ENCODE measurements at regions not wholly inside any gene's neighbourhood (a gene's known extent, or its start where the extent isn't known, plus 50 kb on each side); places are given as distances from the start of the nearest gene placed in this dataset.
"Not testable (repeated sequence)": the region's sequence is repeated elsewhere in the genome, so short reads cannot be mapped to it uniquely, and the experiment has no call there.

- DNase-seq = no peak
Measured at GRCh38 chr19:30245401-30246039, 126.7 kb upstream of the ZNF536 start.

GRCh38 chr19:30249911-30250310 lies 122.3 kb upstream of the ZNF536 start:
- DNase-seq = no peak

DNA sequence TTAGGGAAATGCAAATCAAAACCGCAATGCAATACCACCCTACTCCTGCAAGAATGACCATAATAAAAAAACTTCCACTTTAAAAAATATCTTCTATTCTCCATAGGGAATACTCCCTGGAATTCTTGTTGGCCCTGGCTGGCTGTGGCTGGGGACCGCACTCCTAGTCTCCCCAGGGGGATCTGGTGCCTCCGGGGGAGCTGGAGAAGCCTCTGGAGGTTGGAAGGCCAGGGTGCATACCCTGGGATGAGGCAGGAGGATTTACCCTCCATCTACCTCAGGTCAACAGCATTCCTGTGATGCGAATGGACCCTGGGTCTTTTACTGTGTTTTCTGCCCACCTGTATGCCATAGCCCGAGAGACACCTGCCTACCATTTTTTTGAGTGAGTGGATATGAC lies 120.0 kb upstream of the ZNF536 start:
- no peak for DNase-seq

DNA sequence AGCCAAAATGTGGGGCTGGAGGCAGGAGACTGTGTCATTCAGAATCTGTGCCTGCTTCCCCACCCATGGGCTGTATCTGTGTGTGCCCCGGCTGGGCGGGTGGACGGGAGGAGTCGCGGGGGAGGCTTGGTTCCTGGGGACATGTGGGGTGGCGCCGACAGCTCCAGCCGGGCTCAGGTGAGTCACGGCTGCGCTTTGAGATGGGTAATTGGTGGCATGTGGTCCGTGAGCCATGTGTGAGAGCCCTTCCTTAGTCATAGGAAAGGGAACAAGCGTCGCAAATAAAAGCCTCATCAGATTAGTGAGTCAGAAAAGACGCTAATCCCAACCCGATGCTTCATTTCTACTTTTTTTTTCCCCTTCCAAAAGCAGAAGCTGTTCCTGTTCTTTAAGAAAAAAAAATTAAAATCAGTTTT lies 118.6 kb upstream of the ZNF536 start:
- no peak for DNase-seq

DNA sequence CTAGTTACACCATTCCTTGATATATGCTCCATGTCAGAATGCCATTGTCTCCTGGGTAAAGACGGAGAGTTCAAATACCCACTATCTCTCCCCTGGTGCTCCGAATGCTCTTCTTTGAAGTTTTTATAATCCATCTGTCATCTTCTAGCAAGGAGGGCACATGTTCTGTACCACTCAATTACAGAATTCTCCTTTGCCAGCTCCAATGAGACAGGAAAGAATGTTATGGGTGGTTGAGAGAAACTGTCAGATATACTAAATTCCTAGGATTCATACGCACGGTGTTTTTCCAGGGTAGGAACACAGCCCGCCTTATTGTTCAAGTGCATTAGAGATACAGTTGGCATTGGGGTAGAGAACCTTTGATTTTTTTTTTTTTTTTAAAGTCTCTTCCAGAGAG lies 118.0 kb upstream of the ZNF536 start:
- DNase-seq = no peak

DNA sequence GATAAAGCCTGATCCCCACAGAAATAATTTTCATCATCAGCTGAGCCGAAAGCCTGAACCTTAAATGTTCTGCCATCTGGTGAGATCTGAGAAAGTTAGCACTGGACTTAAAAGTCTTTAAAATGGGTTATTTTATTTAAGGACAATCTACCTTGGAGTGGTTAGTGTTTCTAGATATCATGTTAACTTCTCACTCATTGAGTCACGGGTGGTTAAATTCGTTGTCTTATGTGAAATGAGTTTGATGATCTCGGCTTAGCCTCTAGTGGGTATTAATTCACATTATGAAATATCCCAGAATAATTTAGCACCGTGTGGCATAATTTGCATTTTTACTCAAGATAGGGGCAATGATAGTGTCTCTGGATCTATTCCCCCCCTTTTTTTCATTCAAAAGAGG lies 117.4 kb upstream of the ZNF536 start:
- DNase-seq = no peak

- no peak for DNase-seq
Measured at GRCh38 chr19:30255791-30256495, 116.2 kb upstream of the ZNF536 start.

DNA sequence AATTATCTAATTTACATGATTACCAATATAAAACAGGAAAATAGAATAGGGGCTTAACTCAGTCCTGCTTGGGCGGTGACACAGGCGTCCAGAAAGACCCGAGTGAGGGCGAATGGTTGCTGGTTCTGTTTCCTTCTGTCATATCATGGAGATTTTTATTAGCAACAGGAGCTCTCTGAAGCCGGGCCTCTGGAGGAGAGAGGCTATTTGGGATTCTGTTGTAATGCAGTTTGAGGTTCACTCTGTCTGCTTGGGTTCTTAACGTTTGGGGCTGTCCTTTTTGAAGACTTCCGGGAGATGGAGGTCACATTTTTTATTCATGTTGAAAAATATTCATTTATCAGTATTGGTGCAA lies 115.7 kb upstream of the ZNF536 start:
- no peak for DNase-seq

DNA sequence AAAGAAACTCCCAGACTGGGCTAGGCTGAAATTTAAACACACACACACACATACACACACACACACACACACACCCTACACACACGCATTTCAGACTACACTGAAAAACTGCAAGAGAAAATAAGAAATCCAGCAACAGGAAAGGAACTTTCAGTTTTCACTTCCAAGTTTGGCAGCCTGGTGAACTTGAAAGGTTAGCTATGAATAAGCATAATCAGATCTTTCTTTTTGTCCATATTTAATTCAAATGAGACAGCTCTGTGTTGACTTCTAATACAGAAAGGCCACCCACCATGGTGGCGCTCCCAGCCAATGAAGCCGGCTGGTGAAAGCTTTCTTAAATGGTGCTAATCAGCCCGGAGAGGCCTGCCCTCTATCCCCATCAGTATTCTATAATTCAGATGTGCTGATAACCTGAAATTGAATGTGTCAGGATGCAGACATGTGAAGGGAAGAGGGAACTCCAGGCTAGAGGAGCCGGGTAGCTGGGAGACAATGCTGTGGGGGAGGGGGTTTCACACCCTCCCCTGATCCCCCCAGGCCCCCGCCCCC lies 108.3 kb upstream of the ZNF536 start:
- no peak for DNase-seq

- DNase-seq = not testable (repeated sequence)
Measured at GRCh38 chr19:30265918-30266317, 106.3 kb upstream of the ZNF536 start.

GRCh38 chr19:30266687-30267086 lies 105.5 kb upstream of the ZNF536 start:
- DNase-seq = no peak

GRCh38 chr19:30267332-30267731 lies 104.9 kb upstream of the ZNF536 start:
- DNase-seq = no peak

DNA sequence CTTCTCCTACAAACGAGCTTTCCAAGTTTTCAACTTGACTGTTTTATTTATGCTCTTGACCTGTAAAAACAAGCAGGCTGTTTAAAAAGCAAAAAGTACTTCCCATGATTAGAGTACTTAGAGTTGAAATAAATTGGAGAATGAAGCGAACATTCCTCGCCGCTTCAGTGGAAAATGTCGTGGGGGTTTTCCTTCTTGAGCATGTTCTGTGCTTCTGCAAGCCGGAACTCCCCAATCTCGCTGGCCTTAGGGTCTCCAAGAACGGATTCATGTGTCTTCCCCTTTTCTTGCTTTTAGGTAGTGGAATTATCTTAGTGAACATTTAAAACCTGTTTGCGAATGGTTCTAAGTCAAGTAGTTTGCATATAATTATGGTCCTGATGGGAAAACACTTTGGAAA lies 103.6 kb upstream of the ZNF536 start:
- DNase-seq = no peak

DNA sequence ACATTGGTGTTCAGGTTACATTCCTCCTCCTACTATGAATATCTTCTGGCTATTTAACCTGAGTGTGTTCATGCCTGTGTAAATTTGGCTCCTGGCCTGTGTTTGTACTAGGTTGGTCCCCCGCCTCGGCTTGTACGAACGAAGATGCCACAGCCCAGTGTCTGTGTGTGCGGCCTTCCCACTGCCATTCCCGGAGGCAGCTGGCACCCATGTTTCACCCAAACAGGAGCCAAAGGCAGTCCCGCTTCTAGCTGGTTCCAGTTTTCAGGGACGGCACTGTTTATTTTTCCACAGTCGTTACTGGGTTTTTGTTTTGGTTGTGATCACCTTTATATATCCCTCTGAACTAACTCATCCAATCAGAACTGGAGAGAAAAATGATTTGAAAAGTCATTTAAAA lies 102.5 kb upstream of the ZNF536 start:
- no peak for DNase-seq

DNA sequence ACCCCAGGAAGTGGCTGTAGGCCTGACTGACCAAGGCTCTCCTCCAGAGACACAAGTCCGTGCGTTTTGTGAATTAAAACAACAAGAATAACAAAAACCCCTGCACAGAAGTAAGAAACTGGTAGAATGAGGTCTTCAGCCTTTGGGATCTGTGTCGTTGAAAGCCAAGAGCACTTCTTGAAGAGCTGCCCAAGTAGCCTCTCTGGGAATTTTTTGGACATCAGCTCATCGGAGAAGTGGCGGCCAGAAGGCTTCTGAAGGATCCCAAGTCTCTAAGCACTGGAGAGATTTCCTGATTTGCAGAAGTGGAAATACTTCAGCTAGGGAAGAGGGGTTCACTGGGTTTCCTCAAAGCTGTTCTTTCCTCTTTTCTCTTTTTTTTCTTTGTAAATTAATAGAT lies 100.4 kb upstream of the ZNF536 start:
- no peak for DNase-seq

- DNase-seq = no peak
Measured at GRCh38 chr19:30272554-30272953, 99.6 kb upstream of the ZNF536 start.

DNA sequence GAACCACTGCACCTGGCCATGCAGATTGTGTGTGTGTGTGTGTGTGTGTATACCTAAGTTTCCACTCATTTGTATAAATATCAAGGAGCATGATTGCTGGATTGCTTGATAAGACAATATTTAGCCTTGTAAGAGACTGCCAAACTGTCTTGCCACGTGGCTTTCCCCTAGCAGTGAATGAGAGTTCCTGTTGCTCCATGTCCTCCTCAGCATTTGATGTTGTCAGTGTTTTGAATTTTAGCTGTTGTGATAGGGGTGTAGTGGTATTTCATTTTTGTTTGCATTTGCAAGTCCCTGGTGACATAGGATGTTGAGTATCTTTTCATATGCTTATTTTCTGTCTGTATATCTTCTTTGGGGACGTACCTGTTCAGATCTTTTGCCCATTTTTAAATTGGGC lies 99.0 kb upstream of the ZNF536 start:
- DNase-seq = no peak

DNA sequence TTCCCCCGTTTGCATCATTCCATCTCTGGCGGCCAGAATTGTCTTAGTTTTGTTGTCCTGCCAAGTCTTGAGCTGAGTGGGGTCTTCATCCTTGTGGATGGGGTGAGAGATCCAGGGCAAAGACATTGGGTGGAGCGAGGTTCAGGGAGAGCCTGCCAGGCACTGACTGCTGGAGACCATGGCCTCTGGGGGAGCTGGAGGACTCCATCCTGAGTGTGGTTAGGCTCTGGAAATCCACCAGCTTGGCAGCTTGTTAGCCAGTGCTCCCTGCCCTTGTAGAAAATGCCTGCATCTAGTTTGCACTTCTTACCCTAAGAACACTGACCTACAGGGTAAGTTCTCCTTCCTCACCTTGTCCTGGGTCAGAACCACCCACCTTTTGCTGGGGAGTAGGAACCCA lies 97.2 kb upstream of the ZNF536 start:
- DNase-seq = no peak

DNA sequence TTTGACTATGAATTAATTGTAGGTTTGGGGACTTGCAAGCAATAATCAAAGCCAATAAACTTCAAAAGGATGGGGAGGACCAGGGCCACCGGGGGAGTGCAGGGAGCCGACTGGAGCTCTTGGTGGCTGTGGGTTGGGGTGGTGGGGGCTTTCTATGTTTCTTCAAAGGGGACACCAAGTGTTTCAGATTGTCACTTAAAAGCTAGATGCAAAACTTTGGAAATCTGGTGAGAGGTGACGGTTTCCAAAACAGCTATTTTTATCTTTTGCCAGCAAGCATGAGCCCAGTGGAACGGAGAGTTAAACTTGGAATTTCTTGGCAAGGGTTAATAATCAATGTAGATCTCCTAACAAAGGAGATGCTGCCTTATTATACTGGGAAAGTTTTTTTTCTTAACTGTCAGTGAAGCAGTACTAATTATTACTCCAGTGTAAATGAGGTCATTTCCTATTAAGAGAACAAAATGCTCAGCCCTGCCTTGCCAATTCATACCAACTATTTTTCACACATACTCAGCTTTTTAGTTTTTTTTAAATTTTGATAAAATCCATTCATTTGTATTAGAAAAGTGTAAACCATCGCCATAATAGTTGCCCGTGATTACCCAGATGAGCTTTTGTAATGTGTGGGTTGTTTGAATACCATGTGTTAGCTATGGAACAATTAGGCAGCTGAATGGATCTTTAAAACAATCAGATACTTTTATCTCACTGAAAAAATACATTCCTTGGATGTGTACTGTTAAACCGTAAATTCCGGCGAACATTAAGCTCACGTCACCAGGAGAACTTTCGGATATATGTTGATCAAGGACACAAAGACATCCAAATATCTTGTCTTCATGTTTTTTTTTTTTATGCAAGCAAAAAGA lies 95.9 kb upstream of the ZNF536 start:
- DNase-seq = no peak

DNA sequence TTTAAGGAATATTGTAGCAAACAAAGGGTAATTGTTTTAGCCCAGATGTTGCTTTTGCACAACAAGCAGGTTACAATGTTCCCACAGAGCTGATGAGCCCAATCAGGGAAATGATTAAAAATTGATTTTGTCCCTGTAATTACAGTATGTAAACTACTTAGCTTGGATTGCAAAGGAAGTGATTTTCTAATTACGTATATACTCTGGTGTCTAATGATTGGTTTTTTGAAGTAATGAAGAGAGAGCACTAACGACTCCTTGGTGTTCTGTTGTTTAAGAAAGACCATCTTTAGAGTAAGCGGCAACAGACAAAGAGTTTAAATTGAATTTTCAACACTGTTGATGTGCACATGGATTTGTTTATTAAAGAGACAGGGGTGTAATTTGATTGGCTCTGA lies 95.3 kb upstream of the ZNF536 start:
- DNase-seq = no peak

DNA sequence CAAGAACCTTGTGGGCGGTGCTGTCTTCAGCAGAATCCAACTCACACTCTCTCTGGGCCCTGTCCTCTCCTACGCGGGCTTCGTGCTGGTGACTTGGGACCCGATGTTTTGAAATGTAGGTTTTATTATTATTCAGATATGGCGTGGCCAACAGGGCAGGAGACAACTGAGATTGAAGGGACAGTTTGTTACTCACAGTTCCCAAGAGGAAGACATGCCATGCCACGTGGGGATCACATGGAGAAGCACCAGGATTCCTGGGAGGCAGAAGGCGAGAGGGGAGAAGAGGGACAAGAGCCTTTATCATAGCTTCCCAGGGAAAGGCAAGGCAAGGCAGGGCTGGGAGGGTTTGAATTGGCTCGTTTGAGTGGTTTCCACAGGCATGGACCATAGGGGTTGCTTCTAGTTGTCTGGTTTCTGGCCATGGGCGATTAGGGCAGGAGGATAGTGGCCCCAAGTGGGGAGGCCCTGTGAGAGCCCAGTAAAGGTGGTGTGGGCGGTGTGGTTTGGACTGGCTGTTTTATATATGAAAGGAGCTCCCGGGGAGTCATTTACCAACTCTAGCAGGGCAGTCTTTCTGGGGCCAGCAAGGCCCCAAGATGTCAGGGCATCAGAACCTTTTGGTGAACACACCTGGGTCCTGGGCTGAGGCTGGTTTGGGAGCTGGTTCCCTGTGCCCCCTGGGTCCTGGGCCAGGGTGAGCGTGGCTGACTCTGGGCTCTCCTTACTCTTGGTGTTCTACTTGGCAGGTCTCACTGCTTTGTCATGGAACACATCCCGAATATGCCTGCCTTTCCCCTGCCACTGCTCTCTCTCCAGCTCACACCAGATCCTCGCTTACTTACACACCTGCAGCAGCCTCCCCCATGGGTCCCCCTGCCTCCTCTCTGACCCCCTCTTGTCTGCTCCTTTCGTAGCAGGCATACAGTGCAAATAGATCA lies 94.0 kb upstream of the ZNF536 start:
- DNase-seq = no peak

DNA sequence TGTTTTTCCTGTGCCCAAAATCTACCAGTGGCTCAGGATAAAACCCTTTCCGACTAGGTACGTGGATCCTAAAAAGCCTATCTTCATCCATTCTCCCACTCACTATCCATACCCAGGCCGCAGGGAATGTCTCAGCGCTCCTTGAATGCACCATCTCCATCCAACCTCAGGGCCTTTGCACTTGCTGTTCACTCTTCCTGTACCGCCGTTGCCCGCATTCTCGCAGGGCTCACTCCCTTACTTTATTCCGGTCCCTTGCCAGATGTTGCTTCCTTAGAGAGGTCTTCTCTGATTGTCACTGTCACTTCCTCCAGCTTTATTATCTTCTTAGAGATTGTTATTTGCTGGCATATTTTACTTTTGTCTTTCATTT lies 93.3 kb upstream of the ZNF536 start:
- no peak for DNase-seq

DNA sequence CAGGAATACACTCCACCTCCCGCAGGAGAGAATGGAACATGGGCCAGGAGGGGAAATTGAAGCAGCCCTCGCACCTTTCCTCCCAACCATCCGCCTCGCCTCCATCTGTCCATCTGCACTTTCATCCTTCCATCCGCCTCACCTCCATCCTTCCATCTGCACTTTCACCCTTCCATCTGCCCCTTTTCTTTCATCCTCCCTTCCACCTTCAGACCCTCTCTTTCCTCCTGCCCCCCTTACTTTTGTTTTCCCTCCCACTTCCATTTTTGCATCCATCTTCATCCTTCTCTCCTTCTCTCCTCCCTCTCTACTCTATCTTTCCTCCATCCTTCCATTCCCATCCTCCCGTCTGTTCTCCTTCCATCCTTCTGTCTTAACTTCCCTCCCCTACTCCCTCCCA lies 92.2 kb upstream of the ZNF536 start:
- DNase-seq = no peak

All from activated CD8-positive, alpha-beta memory T cell treated with anti-CD3 and anti-CD28 coated beads for 24 hours (primary cell).